Superior temporal gyrus (tissue), 1 donor: ENCODE measurements at regions not wholly inside any gene's neighbourhood (a gene's known extent, or its start where the extent isn't known, plus 50 kb on each side); places are given as distances from the start of the nearest gene placed in this dataset.

Experiments
- DNase-seq: peaks from one replicate; pipeline ENCODE4 v3.0.0-alpha.2; 2016; ENCODE audit errors: extremely low spot score

DNA sequence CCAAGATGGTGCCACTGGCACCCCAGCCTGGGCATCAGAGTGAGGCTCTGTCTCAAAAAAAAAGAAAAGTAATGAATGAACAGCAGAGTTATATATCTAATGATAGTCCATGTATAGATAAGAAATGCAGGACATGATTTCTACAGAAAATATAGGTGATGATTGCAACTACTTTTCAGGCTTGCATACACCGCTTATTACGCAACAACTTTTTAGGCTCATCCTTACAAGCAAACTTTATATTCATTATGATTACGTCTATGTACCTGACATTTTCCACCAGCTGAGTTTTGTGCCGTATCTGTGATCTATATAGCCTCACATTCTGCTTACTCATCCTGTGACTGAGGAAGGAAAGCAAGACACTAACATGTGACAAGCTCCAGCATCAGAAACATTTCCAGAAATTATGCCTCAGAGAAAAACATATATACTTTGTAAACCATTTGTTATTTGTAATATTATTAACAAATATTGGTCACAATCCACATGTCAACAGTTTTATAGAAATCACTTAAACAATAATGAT, 906.3 kb downstream of the ZPLD1 start:
- no peak for DNase-seq

DNA sequence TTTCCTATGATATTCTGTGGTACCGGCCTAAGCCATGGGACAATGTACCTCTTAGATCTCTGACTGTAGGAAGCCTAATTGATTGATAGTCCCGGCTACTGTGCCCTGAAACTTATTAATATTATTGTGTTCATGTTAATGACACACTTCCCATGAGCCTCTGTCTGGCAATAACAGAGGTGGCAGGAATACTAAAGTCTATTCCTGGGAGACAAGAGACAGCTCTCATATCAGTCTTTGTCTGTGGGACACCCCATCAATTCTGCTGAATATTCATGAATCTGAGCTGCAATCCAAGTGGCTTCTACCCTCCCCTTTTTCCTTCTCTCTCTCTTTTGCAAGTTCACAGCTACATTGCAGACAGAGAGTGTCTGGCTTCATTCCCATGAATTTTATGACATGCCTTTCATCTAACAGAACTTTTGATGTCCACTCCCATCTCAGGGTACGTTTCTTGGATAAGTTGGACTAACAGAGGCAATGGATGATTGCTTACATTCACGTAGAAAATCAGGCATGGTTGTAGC, 907.5 kb downstream of the ZPLD1 start:
- no peak for DNase-seq

DNA sequence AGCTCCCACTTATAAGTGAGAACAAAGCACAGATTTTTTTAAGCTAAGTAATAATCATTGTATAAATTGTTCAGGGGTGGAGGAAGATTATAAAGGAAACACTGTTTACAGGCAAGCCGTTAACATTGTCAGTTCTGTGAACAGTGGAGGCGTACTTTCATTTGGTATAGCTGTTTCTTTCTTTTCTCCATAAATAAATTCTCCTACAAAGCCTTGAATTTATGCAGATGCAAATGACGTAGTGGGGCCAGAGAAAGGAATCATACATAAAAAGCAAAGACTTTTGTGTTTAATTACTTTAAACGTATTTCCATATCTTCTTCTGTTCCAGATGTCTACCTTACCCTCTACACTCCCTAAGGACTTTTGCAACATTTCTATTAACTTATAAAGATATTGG, 914.9 kb downstream of the ZPLD1 start:
- DNase-seq, result no peak

DNA sequence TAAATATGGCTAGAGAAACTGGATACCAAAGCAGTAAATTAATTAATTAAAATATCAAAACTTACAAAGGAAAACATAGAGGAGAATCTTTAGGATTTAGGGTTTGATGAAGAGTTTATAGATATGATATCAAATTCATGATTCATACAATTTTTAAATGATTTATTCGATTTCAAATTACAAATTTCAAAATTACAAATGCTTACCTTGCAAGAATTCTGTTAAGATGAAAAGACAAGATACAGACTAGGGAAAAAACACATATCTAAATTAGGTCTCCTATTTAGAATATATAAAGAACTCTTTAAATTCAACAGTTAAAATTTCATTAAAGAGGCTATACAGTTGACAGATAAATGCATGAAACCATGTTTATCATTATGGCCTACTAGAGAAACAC, 930.7 kb downstream of the ZPLD1 start:
- no peak for DNase-seq

DNA sequence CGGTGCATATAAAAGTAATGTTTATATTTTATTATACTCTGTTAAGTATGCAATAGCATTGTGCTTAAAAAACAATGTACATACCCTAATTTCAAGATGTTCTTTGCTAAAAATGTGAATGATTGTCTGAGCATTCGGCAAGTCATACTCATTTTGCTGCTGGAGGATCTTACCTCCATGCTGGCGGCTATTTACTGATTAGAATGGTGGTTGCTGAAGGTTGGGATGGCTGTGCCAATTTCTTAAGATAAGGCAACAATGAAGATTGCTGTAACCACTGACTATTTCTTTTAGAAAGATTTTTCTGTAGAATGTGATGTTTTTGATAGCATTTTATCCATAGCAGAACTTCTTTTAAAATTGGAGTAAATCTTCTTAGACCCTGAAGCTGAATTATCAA, 932.7 kb downstream of the ZPLD1 start:
- no peak for DNase-seq

DNA sequence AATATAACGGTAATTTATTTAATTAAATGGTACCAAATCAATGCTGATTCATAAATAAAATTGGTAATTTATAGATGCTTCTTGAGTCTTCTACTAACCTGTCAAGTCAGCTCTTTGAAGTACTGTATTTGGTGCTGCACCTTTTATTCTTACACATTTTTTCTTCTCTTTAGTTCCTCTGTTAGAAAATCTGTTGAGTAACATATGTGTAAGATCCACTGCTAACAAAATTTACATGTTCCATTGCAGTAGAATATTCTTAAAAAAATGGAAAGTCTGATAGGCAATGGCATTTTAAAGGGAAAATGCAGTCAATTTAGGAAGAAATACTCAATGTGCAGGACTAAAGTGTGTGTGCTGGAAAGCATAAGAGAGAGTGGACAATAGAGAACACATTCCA, 936.6 kb downstream of the ZPLD1 start:
- DNase-seq, result no peak

DNA sequence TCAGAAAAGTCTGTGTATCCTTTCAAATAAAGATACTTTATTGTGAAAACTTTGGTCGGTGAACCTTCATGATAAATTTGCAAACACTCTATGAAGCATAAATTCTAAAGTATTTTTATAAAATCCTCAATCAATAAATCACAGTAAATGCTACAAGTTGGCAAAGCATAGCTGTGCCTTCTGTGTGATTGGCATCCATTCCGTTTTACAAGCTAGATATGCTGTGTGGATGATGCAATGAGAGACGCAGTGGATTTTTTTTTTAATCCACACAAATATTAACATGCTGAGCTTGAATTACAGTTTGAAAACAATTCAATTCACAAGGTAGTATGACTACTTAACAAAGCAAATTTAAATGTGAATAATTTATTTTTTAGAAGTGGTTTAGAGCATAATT, 937.2 kb downstream of the ZPLD1 start:
- no peak for DNase-seq

DNA sequence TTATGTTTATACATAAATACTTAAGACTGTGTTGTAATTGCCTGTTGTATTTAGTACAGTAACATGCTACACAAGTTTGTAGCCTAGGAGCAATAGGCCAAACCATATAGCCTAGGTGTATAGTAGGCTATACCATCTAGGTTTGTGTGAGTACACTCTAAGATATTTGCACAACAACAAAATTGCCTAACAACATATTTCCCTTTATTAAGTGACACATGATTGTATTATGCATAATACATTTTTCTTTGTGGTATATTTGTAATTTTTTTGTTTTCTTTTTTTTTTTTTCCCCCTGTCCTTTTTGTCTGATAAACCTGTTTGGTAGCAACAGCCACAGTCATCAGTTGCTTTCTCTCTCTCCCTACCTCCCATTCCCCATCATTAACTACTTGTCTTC, 945.6 kb downstream of the ZPLD1 start:
- DNase-seq, result no peak

DNA sequence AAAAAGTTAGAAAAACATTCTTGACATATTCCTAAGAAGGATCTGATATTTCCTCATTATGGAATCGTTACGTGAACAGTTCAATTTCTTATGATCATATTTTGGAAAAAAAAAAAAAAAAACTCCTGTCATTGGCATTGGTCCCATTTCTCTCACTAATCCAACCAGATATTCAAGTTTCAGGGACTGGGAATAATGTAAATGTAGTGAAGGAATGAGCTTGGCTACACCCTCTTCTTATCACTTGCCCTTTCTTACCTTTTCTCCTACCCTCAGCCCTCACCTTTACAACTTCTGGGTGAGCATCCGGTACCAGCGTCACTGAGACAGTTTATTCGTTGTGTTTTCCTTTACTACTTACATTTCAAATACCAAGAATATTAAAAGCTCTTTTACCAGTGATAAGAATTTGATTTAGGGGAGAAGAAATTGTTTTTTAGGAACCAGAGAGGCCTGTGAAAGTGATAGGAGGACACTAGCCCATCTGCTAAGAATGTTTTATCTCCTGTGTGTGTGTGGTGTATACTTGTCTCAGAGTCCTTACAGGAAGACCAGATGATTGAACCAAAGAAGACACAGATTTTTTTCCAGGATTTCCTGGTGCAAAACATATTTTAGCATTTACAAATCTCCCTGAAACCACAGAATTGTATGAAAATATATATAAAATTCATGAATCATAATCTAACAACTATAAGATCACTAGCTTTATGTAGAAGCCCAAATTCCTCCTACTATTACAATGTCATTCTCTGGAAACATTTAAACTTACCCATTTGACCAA, 946.7 kb downstream of the ZPLD1 start:
- DNase-seq, result no peak

DNA sequence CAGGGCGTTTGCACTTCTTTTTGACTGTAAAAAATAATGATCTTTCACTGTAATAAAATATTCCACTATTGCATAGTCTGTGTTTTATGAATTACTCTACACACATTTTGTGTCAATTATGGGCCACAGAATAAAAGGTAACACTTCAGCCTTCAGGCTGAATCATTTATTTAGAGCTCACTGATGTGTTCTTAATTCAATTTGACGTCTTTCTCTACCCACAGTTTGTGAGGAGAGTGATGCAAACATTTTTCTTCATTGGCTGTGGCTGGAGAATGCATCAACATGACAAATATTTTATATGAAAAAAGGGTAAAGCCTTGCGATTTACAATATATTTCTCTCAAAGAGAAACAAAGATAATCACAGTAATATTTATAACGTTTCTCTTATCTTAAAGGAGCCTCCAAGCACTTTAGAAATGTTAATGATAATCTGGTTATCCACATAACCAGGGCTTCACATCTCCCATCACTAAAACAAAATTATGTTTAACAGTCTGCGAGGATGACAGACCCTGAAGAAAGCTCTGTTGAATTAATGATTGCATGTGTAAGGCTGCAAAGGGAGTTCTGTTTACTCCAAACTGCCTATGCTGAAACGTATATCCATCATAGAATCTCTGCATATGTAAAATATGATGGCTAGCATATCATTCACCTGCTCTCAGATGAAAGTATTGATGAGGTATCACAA, 951.3 kb downstream of the ZPLD1 start:
- DNase-seq, result no peak

DNA sequence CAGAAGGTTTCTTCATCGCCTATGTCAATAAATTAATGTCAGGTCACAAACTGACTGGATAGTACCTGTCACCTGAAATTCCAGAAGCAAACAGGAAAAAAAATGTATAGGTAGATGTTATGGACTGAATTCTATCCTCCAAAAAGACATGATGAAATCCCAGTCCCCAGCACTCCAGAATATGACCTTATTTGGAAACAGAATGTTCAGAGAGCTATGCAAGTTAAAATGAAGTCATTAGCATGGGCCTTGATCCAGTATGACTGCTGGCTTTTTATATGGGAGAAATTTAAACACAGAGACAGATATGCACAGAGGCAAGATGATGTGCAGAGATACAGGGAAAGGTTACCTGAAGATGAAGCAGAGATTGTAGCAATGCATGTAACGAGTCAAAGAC, 953.4 kb downstream of the ZPLD1 start:
- DNase-seq, result no peak

DNA sequence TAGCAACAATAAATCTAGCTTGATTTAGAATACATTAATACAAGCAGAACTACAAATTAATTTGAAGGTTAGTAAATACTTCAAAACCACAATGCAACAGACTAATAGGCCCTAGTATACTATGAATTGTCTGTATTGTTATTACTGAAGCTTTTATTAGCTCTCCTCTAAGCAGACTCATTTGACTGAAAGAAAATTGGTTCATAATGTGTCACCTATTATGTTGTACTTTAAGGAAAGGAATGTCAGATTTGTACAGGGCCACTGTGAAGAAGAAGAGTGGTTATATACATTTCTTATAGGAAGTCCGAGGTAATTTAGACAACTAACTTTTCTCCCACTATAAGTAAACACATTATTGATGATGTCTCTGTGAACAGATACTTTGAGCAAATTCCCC, 954.5 kb downstream of the ZPLD1 start:
- DNase-seq, result no peak

DNA sequence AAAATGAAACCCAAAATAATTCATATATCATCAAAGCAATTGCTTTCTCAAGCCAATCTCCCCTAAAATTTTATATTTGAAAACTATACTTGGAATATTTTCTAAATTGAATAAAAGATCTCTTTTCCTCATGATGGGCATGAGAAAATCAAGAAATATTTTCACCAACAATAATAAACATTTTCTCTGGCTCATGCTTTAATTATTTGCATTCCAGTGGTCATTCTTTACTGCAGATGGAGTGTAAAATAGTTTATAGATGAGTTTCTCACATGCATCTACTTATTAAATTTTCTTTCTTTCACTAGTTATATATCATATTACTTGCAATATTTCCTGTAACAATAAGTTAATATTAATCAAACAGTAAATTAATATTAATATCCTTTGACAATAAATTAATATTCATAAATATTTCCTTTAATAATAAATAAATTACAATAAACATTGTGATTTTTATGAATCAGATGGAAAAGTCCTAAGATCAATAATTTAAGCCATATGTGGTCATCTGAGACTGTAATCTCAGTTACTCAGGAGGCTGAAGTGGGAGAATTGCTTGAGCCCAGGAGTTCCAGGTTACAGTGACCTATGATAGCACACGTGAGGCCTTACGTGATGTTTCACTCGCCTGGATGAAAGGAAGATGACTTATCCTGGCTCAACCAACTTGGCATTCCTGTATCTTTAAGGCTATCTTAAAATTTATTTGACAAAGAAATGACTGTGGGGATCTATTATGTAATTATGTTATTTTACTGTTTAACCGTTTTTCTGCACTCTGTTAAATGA, 958.8 kb downstream of the ZPLD1 start:
- DNase-seq, result no peak

DNA sequence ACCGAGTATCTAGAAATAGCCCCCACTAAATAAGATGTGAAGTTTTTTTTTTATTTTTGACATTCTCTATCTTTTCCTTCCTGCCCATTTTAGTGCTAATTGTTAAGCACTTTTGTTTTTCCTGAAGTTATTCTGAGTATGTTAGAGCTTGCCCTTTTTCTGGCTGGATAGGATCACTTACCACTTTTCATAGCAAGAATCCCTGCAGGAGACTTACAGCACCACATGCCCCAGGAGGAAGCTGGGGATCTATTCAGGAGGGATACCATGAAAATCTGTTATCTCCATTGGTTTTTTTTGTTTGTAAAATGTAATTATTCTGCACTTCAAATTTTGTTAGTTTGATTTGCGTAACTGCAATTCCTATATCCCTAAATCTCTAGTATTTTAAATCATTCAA, 968.4 kb downstream of the ZPLD1 start:
- no peak for DNase-seq

DNA sequence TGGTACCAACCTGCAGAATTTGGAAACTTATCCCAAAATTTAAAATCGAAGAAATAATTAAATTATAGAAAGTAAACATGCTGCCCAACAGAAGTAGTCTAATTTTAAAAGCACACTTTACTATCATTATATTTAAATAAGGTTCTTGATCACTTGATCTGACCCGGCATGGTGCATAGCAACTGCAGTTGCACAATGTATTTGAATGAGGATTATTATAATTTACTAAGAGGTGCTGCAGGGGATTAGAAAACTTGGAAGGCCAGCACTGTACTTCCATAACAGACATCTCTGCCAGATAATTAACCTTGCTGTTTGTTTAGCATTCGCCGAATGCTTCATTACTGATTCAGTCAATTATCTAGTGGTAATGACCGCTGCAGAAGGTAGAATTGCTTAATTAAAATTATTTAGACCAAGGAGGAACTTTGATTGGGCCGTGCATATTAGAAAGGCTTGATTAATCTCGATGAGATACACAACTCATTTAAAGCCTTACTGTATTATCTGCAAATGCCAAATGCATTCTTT, 971.6 kb downstream of the ZPLD1 start:
- DNase-seq, result no peak

DNA sequence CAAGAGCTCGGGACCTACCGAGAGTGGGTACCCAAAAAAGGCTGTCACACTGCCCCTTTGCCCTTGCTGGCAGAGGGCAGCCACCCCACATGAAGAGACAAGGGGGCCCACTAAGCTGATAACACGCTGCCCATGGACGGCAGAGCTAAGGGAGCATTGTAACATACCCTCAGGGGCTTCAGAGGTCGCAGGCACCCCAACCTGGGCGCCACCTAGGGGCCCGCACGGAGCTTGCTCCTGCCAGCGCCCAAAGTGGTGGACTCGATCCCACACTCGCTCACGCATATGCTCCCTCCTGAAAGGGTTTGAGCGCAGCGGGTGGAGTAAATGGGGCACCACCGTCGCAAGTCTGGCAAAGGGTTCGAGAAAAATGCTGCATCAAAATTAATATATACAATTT, 975.4 kb downstream of the ZPLD1 start:
- no peak for DNase-seq

DNA sequence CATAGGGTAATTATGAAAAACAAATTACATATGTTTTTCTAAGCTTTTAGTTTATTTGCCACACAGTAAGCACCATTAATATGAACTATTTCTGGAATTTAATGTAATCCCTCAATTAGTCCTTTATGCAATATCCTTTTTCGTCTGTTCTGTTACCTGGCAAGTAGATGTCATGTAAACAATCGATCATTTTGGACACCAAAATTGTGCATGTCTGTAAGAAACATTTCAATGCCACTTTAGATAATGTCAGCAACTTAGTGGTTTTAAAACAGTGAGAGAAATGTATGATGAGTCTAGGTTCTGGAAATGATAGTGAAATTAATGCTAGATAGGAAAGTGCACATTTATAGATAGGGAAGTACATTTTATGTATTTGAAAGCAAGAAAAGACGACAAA, 986.6 kb downstream of the ZPLD1 start:
- no peak for DNase-seq

DNA sequence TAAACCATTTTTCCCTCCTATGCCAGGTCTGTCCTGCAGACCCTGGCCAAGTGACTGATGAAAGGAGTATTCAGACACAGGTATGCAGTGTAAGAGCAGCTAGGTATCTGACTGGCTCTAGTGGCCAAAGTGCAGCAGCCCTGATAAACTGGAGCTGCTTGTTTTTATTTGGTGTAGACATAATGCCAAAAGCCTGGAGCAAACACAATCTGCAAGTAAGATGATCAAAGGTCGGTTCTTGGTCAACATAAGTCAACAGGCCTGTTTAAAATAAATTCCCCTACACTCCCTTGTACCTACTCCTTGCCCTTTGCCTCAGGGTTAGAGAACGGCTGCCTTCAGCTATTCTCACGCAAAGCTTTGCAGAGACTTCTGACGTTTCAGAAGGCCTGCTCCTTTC, 1003.1 kb downstream of the ZPLD1 start:
- DNase-seq, result no peak

DNA sequence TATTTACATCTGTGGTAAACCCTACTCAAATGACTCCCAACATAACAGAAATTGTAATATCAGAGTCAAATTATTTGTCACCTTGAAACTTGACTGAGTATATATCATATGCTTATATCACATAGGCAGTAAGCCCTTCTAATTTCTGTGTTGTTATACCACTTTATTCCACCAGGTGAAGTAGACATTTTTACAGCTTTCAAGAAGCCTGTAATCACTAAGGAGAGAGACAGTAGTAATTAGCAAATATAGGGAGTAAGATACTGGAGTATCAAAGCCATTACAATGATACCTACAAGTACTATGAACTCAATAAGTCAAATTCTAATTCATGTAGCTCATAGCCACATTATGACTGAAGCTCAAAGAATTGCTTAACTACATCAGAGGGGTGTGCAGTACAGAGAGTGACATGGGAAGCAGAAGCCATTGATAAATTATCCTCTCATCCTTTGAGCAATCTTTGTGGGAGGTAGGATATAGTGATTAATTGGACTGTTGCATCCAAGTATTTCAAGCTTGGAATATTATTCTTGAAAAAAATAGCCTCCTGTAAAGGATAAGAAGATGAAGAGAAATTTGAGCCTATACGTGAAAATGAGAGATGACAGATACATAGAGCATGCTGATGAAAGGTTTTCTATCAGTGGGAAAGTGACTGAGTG, 1005.9 kb downstream of the ZPLD1 start:
- DNase-seq, result no peak

DNA sequence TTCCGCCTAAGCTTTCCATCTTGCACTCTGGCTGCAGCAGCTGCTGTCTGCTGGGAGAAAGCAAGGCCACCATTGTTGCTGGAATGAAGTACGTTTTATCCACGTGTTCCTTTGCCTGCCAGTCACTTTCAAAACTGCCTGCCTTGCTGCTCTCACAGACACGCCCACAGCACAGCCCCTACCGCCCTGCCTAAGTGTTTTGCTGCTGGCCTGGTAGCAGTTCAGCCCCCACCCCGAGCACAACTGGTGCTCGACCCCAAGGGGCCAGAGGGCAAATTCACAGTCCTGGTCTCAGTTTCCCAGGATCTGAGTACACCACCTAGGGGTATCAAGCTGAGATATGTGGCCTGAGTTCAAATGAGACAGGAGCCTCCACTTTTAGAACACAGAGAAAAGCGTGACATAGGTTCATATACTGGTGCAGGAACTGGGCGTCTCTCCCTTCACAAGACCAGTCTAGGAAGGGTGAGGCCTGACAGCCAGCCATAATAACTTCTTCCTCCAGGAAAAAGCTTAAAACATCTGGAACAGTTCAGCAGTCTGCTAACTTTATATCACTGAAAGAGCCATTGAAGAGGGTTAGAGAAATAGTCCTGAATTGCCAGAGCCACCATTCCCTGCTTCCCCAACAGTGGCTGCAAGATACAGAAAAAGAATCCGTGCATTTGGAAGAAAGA, 1012.3 kb downstream of the ZPLD1 start:
- no peak for DNase-seq

DNA sequence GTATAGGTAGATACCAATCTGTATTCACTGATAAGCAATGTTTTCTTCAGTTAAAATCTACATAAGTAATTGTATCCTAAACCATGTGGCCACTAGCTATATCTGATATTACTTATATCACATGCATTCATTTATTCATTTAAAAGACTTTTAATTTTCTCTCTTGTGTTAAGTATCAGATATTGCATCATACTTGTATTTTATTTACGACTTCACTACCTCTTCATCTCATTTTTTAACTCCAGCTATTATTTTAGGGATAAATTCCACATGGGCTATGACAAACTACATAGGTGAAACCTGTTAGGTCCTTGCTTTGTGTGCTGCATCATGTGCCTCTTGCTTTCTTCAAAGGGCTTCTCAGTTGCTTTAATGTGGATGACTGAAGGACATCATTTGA, 1018.3 kb downstream of the ZPLD1 start:
- DNase-seq, result no peak
